ENCODE measurements at regions not wholly inside any gene's neighbourhood (a gene's known extent, or its start where the extent isn't known, plus 50 kb on each side); places are given as distances from the start of the nearest gene placed in this dataset.

DNA sequence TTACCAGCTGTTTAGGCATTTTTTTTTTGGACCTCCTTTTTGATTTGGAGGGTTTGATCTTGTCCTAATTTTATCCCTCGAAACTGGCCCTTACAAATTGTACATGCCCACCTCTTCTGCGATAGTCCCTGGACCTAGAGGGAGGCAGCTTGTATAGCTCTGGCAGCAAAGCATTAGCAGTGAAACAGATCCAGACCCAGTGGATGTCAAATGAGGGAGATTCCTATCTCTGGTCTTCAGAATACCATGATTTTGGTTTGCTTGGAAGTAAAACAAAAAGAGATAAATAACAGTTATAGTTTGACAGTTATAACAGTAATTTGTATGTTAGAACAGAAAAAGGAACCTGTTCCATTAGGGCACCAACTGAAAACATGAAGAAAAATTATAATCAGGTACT is 123.6 kb downstream of the MIS18A start:
- no peak for TF ChIP-seq EZH2phosphoT487 (IDR thresholded peaks at IDR 0.05; ENCODE audit: unreplicated experiment)
- TF ChIP-seq, protein P1, sequence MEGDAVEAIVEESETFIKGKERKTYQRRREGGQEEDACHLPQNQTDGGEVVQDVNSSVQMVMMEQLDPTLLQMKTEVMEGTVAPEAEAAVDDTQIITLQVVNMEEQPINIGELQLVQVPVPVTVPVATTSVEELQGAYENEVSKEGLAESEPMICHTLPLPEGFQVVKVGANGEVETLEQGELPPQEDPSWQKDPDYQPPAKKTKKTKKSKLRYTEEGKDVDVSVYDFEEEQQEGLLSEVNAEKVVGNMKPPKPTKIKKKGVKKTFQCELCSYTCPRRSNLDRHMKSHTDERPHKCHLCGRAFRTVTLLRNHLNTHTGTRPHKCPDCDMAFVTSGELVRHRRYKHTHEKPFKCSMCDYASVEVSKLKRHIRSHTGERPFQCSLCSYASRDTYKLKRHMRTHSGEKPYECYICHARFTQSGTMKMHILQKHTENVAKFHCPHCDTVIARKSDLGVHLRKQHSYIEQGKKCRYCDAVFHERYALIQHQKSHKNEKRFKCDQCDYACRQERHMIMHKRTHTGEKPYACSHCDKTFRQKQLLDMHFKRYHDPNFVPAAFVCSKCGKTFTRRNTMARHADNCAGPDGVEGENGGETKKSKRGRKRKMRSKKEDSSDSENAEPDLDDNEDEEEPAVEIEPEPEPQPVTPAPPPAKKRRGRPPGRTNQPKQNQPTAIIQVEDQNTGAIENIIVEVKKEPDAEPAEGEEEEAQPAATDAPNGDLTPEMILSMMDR (conservative IDR thresholded peaks at IDR 0.05; ENCODE audit: low read depth in 2 of 2), result no peak
- TF ChIP-seq EZH2 (IDR thresholded peaks at IDR 0.05; ENCODE audit: low read depth, unreplicated experiment), result no peak
- TF ChIP-seq, protein P2, sequence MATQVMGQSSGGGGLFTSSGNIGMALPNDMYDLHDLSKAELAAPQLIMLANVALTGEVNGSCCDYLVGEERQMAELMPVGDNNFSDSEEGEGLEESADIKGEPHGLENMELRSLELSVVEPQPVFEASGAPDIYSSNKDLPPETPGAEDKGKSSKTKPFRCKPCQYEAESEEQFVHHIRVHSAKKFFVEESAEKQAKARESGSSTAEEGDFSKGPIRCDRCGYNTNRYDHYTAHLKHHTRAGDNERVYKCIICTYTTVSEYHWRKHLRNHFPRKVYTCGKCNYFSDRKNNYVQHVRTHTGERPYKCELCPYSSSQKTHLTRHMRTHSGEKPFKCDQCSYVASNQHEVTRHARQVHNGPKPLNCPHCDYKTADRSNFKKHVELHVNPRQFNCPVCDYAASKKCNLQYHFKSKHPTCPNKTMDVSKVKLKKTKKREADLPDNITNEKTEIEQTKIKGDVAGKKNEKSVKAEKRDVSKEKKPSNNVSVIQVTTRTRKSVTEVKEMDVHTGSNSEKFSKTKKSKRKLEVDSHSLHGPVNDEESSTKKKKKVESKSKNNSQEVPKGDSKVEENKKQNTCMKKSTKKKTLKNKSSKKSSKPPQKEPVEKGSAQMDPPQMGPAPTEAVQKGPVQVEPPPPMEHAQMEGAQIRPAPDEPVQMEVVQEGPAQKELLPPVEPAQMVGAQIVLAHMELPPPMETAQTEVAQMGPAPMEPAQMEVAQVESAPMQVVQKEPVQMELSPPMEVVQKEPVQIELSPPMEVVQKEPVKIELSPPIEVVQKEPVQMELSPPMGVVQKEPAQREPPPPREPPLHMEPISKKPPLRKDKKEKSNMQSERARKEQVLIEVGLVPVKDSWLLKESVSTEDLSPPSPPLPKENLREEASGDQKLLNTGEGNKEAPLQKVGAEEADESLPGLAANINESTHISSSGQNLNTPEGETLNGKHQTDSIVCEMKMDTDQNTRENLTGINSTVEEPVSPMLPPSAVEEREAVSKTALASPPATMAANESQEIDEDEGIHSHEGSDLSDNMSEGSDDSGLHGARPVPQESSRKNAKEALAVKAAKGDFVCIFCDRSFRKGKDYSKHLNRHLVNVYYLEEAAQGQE (IDR thresholded peaks at IDR 0.05; ENCODE audit: unreplicated experiment), result no peak
- no peak for TF ChIP-seq CREB1 (CRISPR knock-in tag; IDR thresholded peaks at IDR 0.05; ENCODE audit: low read depth)
- TF ChIP-seq POLR2AphosphoS5 (IDR thresholded peaks at IDR 0.05; ENCODE audit: low read depth), result no peak
- no peak for TF ChIP-seq NANOG (IDR thresholded peaks at IDR 0.05; ENCODE audit: borderline replicate concordance)
